ENCODE measurements at regions not wholly inside any gene's neighbourhood (a gene's known extent, or its start where the extent isn't known, plus 50 kb on each side); places are given as distances from the start of the nearest gene placed in this dataset.

DNA sequence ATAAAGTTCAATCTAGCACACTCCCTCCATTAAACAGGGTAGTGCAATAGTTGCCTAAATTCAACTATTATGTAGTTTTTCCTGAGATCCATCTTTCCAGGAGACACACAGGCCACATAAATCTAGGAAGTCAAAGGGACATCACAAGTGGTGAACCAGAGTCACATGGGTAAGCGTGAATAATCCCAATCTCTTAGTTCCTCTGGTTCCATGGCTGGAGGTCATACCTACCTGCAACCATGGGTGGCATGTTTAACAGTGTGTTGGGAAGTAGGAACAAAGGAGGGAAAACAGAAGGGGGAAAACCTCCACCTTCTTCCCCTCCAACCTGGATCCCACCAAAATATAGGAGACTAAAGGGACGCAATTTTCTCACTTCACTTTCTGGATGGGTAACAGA, 2651.6 kb downstream of the ARAP2 start:
- DNase-seq (ENCODE audit: low read depth), result no peak
- TF ChIP-seq, protein P1, sequence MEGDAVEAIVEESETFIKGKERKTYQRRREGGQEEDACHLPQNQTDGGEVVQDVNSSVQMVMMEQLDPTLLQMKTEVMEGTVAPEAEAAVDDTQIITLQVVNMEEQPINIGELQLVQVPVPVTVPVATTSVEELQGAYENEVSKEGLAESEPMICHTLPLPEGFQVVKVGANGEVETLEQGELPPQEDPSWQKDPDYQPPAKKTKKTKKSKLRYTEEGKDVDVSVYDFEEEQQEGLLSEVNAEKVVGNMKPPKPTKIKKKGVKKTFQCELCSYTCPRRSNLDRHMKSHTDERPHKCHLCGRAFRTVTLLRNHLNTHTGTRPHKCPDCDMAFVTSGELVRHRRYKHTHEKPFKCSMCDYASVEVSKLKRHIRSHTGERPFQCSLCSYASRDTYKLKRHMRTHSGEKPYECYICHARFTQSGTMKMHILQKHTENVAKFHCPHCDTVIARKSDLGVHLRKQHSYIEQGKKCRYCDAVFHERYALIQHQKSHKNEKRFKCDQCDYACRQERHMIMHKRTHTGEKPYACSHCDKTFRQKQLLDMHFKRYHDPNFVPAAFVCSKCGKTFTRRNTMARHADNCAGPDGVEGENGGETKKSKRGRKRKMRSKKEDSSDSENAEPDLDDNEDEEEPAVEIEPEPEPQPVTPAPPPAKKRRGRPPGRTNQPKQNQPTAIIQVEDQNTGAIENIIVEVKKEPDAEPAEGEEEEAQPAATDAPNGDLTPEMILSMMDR (conservative IDR thresholded peaks at IDR 0.05; ENCODE audit: low read depth, low read length), result no peak
- H3K4me3 ChIP-seq (ENCODE audit: low read length), result no peak overlapping the region

DNA sequence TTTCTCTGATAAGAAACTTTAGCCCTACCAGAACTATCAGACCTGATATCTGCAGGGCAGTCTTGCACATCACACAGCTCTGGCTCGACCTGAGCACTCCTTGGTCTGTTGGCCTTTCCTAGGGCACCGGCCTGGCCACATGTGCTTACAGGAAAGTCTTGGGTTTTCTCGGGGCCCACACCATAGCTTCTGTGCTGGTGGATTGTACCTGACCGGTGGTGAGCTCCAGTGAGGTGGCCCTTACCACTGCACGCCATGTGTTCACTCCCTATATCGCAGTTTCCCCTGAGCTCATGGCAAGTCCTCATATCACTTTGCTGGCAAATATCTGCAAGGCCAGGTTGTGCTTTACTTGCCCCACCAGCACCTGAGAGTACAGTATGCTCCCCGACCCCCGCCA, 2637.4 kb downstream of the ARAP2 start:
- H3K4me3 ChIP-seq (ENCODE audit: low read length), result no peak overlapping the region
- TF ChIP-seq, protein P1 (conservative IDR thresholded peaks at IDR 0.05; ENCODE audit: low read depth, low read length), result no peak
- no peak for DNase-seq (ENCODE audit: low read depth)

DNA sequence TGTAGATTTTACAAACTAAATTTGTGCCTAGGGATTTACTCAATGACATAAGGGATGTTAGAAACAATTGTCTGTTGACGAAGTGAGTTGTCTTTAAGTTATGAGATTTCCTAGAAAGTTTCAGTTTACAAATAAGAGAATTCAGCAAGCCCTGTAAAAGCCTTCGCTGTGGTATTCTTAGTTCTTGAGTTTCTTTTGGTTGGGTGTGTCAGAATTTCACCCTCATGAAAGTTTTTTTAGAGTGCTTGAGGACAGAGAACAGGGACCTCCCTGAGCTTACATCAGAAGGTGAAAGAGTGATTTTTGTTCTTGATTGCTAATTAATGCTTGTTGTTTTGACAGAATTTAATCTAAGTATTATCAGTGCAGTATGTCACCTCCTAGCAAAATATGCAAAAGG, 2628.2 kb downstream of the ARAP2 start:
- TF ChIP-seq, protein P1 (conservative IDR thresholded peaks at IDR 0.05; ENCODE audit: low read depth, low read length), result no peak
- no peak overlapping the region for H3K4me3 ChIP-seq (ENCODE audit: low read length)
- no peak for DNase-seq (ENCODE audit: low read depth)

DNA sequence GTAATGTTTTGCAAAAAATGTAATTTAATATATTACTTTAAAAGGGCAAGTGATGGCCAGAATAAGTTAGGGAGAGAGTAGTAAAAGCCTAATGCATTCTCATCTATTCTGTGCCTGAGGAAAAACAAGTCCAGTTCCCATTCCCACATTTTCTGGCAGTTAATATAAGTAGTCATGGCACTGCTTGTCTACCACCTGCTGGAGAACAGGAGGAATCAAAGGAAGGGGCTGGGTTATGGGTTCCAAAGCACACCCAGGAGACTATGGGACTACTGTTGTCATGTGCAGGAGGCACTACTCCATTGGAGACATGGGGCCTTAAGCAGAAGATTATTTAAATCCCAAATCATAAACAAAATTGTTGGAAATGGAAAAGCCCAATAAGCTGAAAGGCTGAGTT, 2618.6 kb downstream of the ARAP2 start:
- H3K4me3 ChIP-seq (ENCODE audit: low read length), result no peak overlapping the region
- TF ChIP-seq, protein P1 (conservative IDR thresholded peaks at IDR 0.05; ENCODE audit: low read depth, low read length), result peak; percentile 38
- DNase-seq (ENCODE audit: low read depth), result no peak

DNA sequence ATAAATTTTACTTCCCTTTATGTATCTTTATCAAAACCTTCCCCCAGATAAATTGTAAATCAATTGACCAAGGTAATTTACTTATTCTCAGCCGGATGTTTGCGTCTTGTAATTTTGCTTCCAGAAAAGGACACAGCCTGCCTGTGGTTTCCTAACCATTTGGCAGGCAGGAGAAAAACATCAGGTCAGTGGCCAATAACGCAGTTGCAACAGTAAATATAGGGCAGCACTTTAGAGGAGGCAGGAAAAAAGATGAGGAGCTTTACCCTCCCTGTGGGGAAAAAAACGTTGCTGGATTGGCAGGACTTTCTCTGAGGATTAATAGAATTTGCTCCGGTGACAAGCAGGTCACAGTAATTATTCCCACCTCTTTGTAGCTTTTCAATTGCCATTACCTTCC, 2618.1 kb downstream of the ARAP2 start:
- no peak for DNase-seq (ENCODE audit: low read depth)
- H3K4me3 ChIP-seq (ENCODE audit: low read length), result no peak overlapping the region
- TF ChIP-seq, protein P1 (conservative IDR thresholded peaks at IDR 0.05; ENCODE audit: low read depth, low read length), result no peak

DNA sequence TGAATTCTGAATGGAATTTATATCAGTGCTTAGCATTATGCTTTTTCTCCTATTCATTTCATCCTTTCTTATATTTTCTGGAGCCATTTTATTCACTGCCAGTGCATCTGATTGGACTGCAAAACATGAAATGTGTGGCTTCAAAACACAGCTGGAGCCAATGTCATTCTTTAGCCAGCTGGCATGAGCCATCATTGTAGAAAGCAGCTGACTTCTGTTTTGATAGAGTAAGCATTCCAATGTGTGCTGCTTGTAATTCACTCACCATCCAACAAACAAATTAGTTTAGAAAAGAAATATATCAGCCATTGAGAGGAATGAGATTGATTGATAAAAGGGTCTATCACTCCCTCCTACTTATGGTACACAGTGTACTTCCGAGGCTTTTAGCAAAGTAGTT, 2616.0 kb downstream of the ARAP2 start:
- DNase-seq (ENCODE audit: low read depth), result no peak
- TF ChIP-seq, protein P1 (conservative IDR thresholded peaks at IDR 0.05; ENCODE audit: low read depth, low read length), result no peak
- H3K4me3 ChIP-seq (ENCODE audit: low read length), result no peak overlapping the region

DNA sequence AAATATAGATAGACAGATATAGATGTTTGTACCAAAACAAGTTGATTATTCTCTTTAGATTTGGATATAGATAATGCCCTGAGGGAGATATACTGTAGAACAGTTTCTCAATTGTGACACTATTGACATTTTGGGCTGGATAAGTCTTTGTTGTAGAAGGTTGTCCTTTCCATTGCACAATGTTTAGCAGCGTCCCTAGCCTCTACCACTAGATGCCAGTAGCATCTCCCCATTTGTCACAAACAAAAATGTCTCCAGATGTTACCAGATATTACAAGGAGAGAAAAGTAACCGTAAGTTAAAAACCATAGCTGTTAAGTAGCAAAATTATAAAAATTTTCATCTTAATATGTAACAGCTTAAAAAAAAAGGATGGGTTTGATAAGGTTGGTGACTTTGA, 2595.3 kb downstream of the ARAP2 start:
- DNase-seq (ENCODE audit: low read depth), result no peak

More for the DNA sequence above, 2595.3 kb downstream of the ARAP2 start:
- TF ChIP-seq, protein P1 (conservative IDR thresholded peaks at IDR 0.05; ENCODE audit: low read depth, low read length), result peak; percentile 60
- H3K4me3 ChIP-seq (ENCODE audit: low read length), result no peak overlapping the region

Data from retinal pigment epithelial cell (primary cell).